ENCODE measurements at regions not wholly inside any gene's neighbourhood (a gene's known extent, or its start where the extent isn't known, plus 50 kb on each side); places are given as distances from the start of the nearest gene placed in this dataset.

- no peak for TF ChIP-seq CTCF (IDR thresholded peaks at IDR 0.05)
- TF ChIP-seq POLR2AphosphoS5 (IDR thresholded peaks at IDR 0.05), result no peak
- no peak for TF ChIP-seq POLR2A (IDR thresholded peaks at IDR 0.05; ENCODE audit: low read depth)
Measured at GRCh38 chrX:13414006-13414647, 94.3 kb upstream of the ATXN3L start.

Measured in esophagus muscularis mucosa (tissue), 3 donors.